ENCODE measurements at regions not wholly inside any gene's neighbourhood (a gene's known extent, or its start where the extent isn't known, plus 50 kb on each side); places are given as distances from the start of the nearest gene placed in this dataset.
"Not testable (repeated sequence)": the region's sequence is repeated elsewhere in the genome, so short reads cannot be mapped to it uniquely, and the experiment has no call there.

DNA sequence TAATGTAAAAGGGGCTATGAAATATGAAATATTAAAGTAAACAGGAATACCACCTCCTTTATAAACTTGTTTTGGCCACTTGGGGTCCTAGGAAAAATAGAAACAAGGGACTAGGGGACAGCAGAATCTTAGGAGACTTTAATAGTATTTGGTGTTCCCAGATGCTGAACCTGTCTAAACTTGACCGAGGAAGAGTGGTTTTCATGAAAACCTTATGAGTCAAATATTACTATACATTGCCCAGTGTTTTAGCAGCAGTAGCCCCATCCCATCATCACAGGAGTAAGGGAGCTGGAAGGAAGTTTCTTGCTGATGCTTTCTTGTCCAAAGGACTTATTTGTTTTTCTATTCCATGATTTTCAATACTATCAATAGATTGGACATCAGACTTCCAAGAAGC lies 177.5 kb upstream of the CAND1 start:
- no peaks in the 10 kb centered on the region for H4K20me1 ChIP-seq (ENCODE audit: insufficient read depth, low read length, poor library complexity, severe bottlenecking)
- no peaks in the 10 kb centered on the region for H3K9me3 ChIP-seq (ENCODE audit: insufficient read depth, low read depth, low read length)
- TF ChIP-seq EZH2phosphoT487 (IDR thresholded peaks at IDR 0.05; ENCODE audit: borderline replicate concordance) (no peak), CTCF (conservative IDR thresholded peaks at IDR 0.05; ENCODE audit: low read length) (no peak)

DNA sequence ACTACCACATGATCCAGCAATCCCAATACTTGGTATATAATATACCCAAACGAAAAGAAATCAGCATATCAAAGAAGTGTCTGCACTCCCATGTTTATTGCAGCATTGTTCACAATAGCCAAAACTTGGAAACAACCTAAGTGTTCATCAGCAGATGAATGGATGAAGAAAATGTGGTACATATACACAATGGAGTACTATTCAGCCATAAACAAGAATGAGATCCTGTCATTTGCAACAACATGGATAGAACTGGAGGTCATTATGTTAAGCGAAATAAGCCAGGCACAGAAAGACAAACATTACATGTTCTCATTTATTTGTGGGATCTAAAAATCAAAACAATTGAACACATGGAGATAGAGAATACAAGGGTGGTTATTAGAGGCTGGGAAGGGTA lies 176.2 kb upstream of the CAND1 start:
- not testable (repeated sequence) for H3K9me3 ChIP-seq (ENCODE audit: insufficient read depth, low read depth, low read length); H4K20me1 ChIP-seq (ENCODE audit: insufficient read depth, low read length, poor library complexity, severe bottlenecking); H3K9ac ChIP-seq (ENCODE audit: low read depth, low read length, poor library complexity, severe bottlenecking); H3K36me3 ChIP-seq (ENCODE audit: insufficient read depth, low read length); H3K4me2 ChIP-seq (ENCODE audit: low read depth, low read length, poor library complexity, severe bottlenecking); H2AFZ ChIP-seq (ENCODE audit: low read length); H3K9me2 ChIP-seq (replicated peaks; ENCODE audit: low read depth, low read length); H3K79me2 ChIP-seq (ENCODE audit: insufficient read depth, low read length); H3K4me3 ChIP-seq (ENCODE audit: low read length, poor library complexity, severe bottlenecking); H3K4me1 ChIP-seq (ENCODE audit: insufficient read depth, low read length, poor library complexity, severe bottlenecking); H3K27me3 ChIP-seq (ENCODE audit: insufficient read depth, low read length, poor library complexity, severe bottlenecking); H3F3A ChIP-seq (ENCODE audit: low read depth)

More for the DNA sequence above, 177.5 kb upstream of the CAND1 start:
- Histone ChIP-seq H3K4me2 (ENCODE audit: low read depth, low read length, poor library complexity, severe bottlenecking) (no peak overlapping the region), H3K27me3 (ENCODE audit: insufficient read depth, low read length, poor library complexity, severe bottlenecking) (no peaks in the 10 kb centered on the region), H3K9me2 (replicated peaks; ENCODE audit: low read depth, low read length) (no peaks in the 10 kb centered on the region), H3K4me1 (ENCODE audit: insufficient read depth, low read length, poor library complexity, severe bottlenecking) (no peaks in the 10 kb centered on the region), H3K9ac (ENCODE audit: low read depth, low read length, poor library complexity, severe bottlenecking) (no peak overlapping the region), H3K36me3 (ENCODE audit: insufficient read depth, low read length) (no peaks in the 10 kb centered on the region), H3F3A (ENCODE audit: low read depth) (no peaks in the 10 kb centered on the region), H3K79me2 (ENCODE audit: insufficient read depth, low read length) (no peaks in the 10 kb centered on the region), H3K4me3 (ENCODE audit: low read length, poor library complexity, severe bottlenecking) (no peak overlapping the region), H2AFZ (ENCODE audit: low read length) (no peak overlapping the region)

GRCh38 chr12:67096533-67097318 lies 172.4 kb upstream of the CAND1 start:
- no peaks in the 10 kb centered on the region for H3K9me2 ChIP-seq (replicated peaks; ENCODE audit: low read depth, low read length)
- H3K4me3 ChIP-seq (ENCODE audit: low read length, poor library complexity, severe bottlenecking) = no peak overlapping the region
- no peaks in the 10 kb centered on the region for H3K9me3 ChIP-seq (ENCODE audit: insufficient read depth, low read depth, low read length)
- TF ChIP-seq EZH2phosphoT487 (IDR thresholded peaks at IDR 0.05; ENCODE audit: borderline replicate concordance) (no peak), CTCF (conservative IDR thresholded peaks at IDR 0.05; ENCODE audit: low read length) (no peak)
- H3K9ac ChIP-seq (ENCODE audit: low read depth, low read length, poor library complexity, severe bottlenecking) = no peak overlapping the region
- no peaks in the 10 kb centered on the region for H3F3A ChIP-seq (ENCODE audit: low read depth)
- H3K79me2 ChIP-seq (ENCODE audit: insufficient read depth, low read length) = no peaks in the 10 kb centered on the region
- no peaks in the 10 kb centered on the region for H3K4me1 ChIP-seq (ENCODE audit: insufficient read depth, low read length, poor library complexity, severe bottlenecking)
- no peaks in the 10 kb centered on the region for H3K27me3 ChIP-seq (ENCODE audit: insufficient read depth, low read length, poor library complexity, severe bottlenecking)
- H2AFZ ChIP-seq (ENCODE audit: low read length) = no peak overlapping the region
- no peaks in the 10 kb centered on the region for H4K20me1 ChIP-seq (ENCODE audit: insufficient read depth, low read length, poor library complexity, severe bottlenecking)
- H3K36me3 ChIP-seq (ENCODE audit: insufficient read depth, low read length) = no peaks in the 10 kb centered on the region
- H3K4me2 ChIP-seq (ENCODE audit: low read depth, low read length, poor library complexity, severe bottlenecking) = no peak overlapping the region

- H2AFZ ChIP-seq (ENCODE audit: low read length) = no peak overlapping the region
- no peak overlapping the region for H3K4me2 ChIP-seq (ENCODE audit: low read depth, low read length, poor library complexity, severe bottlenecking)
- no peaks in the 10 kb centered on the region for H3K4me1 ChIP-seq (ENCODE audit: insufficient read depth, low read length, poor library complexity, severe bottlenecking)
- H3K4me3 ChIP-seq (ENCODE audit: low read length, poor library complexity, severe bottlenecking) = no peak overlapping the region
- no peak for TF ChIP-seq EZH2phosphoT487 (IDR thresholded peaks at IDR 0.05; ENCODE audit: borderline replicate concordance)
- TF ChIP-seq CTCF (conservative IDR thresholded peaks at IDR 0.05; ENCODE audit: low read length) = no peak
- H3K27me3 ChIP-seq (ENCODE audit: insufficient read depth, low read length, poor library complexity, severe bottlenecking) = no peaks in the 10 kb centered on the region
- H3K79me2 ChIP-seq (ENCODE audit: insufficient read depth, low read length) = no peaks in the 10 kb centered on the region
- H4K20me1 ChIP-seq (ENCODE audit: insufficient read depth, low read length, poor library complexity, severe bottlenecking) = no peaks in the 10 kb centered on the region
- H3K9me2 ChIP-seq (replicated peaks; ENCODE audit: low read depth, low read length) = no peaks in the 10 kb centered on the region
- no peaks in the 10 kb centered on the region for H3K9me3 ChIP-seq (ENCODE audit: insufficient read depth, low read depth, low read length)
- no peaks in the 10 kb centered on the region for H3F3A ChIP-seq (ENCODE audit: low read depth)
- H3K36me3 ChIP-seq (ENCODE audit: insufficient read depth, low read length) = no peaks in the 10 kb centered on the region
- no peak overlapping the region for H3K9ac ChIP-seq (ENCODE audit: low read depth, low read length, poor library complexity, severe bottlenecking)
Observed at GRCh38 chr12:67099858-67100257, 169.3 kb upstream of the CAND1 start.

All from Loucy (cell line).